HG03558 (cell line): ENCODE measurements at regions not wholly inside any gene's neighbourhood (a gene's known extent, or its start where the extent isn't known, plus 50 kb on each side); places are given as distances from the start of the nearest gene placed in this dataset.
A peak's percentile ranks its signal among the peaks of the same experiment; 100 is the strongest.

Experiments
- ATAC-seq: cut with Tn5 transposase; IDR thresholded peaks from one replicate; pipeline ENCODE4 v1.9.1; 2021; ENCODE audit warnings: moderate number of reproducible peaks; ENCODE audit not compliant: unreplicated experiment; ENCODE audit errors: extremely low read depth

GRCh38 chr2:34320056-34320455, 721.0 kb upstream of the FAM98A start:
- ATAC-seq = no peak

GRCh38 chr2:34317797-34318196, 718.7 kb upstream of the FAM98A start:
- no peak for ATAC-seq

GRCh38 chr2:34316788-34317187, 717.7 kb upstream of the FAM98A start:
- ATAC-seq = no peak

GRCh38 chr2:34311816-34312215, 712.7 kb upstream of the FAM98A start:
- no peak for ATAC-seq

- no peak for ATAC-seq
These were observed 709.0 kb upstream of the FAM98A start for GRCh38 chr2:34308140-34308539.

DNA sequence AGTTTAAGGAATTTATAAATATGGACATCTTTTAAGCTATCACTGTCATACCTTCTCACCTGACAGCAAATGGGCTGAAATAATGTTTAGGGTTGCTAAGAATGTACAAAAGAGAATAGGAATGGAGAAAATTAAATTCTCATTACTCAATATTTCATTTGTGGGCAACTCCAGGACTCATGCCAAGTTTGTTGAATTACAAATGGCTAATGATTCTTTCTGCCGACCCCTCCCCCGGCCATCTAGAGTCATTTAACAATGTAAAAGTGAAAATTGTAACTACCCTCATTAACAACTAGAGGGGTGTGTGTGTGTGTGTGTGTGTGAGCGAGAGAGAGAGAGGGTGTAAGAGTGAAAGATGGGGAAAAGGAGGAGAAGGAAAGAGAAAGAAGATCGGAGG, 708.5 kb upstream of the FAM98A start:
- ATAC-seq = no peak

- ATAC-seq = no peak
These were observed 707.6 kb upstream of the FAM98A start for GRCh38 chr2:34306745-34307144.

DNA sequence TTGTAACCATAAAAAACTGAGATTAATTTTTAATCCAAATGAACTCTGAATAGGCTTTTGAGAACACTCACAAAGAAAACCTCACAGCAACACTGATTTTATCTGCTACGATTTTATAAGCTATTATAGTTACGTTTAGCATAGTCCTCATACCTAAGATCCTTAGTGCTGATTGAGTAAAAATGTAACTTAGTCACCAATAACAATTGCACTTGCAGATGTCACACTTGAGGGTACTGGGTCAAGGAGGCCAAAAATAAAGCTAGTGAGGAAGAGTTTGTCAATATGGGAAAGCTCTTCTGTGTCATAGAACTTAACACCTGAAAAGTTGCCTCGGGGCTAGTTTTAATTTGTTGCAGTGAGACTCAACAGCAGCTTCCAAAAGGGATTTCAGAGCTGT, 706.5 kb upstream of the FAM98A start:
- ATAC-seq = no peak

DNA sequence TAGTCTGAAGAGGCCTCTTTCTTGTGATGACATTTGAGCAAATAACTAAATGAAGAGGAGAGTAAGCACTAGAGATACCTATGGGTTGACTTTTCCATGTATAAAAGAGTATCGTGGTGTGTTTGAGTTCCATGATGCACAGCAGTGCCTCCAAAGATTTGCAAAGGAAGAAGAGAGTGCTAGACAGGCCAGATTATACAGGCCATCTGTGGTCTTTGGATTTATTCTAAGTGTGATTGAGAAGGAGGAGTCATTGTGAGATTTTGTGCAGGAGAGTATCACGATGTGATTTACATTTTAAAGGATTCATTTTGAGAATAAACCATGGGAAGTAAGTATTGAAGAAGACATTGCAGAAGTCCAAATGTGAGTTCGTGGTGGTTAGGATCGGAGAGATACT, 695.9 kb upstream of the FAM98A start:
- no peak for ATAC-seq

- no peak for ATAC-seq
These were observed 692.0 kb upstream of the FAM98A start for GRCh38 chr2:34291076-34291475.

DNA sequence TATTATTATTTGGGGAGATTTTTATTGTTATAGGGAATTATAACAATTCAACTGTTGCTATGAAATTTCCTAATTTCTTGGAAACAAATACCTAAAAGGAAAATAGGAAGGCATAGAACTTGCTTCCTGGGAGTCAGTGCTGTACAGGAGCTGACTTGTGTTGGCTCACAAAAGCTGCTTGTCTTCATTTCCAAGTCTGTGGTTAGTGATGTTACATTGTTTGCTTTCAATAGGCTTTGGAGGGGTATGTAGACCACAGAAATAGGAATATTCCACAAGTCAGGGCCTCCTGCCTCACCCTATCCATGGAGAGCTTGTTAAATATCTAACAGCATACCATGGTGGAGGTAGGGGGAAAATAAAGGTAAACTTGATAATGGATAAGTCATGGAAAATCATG, 688.9 kb upstream of the FAM98A start:
- no peak for ATAC-seq

DNA sequence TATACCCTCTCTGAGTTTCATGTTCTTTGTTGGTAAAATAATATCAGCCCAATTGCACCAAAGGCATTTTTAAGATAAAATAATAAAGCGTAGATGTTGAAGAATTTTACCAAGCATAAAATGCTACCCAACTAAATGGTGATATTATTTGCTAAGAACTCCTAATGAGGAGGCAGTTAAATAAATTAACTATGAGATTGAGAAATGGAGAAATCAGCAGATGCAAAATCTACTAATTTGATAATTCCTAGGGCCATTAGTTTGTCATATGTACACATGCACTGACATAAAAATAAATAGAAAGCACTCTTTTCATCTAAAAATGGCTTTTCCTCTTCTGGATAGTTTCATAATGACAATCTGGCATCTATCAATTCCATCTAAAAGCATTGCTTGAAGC, 681.5 kb upstream of the FAM98A start:
- no peak for ATAC-seq

DNA sequence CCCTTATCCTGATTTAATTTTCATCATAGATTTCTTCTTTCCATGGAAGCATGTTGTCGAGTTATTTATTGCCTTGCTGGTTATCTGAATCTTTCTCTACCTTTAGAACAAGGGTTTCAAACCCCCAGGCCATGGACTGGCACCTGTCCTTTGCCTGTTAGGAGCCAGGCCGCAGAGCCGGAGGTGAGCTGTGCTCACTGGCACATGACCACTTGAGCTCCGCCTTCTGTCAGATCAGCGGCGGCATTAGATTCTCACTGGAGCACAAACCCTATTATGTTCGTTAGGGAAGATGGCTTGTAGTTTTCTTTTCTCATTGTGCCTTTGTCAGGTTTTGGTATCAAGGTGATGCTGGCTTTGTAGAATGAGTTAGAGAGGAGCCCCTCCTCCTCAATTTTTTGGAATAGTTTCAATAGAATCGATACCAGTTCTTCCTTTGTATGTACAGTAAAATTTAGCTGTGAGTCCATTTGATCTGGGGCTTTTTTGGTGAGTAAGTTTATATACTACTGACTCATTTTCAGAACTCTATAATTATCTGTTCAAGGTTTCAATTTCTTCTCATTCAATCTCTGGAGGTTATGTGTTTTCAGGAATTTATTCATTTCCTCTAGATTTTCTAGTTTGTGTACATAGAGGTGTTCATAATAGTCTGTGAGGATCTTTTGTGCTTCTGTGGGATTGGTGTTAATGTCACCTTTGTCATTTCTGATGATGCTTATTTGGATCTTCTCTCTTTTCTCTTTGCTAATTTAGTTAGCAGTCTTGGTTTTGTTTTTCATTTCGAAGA, 668.0 kb upstream of the FAM98A start:
- peak; percentile 82 for ATAC-seq

- ATAC-seq = no peak
These were observed 662.6 kb upstream of the FAM98A start for GRCh38 chr2:34261701-34262100.

DNA sequence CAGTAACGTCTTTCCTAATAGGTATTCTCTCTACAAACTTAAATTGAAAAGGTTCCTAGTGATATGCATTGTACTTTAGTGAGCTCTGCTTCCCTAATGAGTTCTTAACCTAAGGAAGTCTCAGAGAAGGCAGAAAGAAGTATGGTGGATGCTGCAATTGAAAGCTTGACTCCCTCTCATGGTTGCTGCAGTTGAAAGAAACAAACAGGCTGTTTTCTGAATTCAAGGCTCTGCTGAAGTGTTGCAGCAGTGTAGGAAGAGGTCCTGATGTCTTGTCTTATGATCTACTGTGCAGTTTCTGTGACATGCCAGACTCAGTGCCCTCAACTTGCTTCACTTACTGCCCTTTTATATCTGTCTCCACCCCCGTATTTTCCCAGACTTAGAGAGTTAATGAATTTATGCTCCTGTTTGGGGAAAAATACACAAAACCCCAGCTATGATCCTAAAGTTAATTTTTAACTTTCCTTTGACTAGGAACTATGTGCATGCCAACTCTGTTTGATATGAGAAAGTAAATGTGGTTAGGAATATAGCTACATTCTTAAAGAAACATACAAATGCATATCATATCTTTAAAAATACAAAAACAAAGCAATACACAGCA, 655.3 kb upstream of the FAM98A start:
- ATAC-seq = no peak

- no peak for ATAC-seq
These were observed 653.0 kb upstream of the FAM98A start for GRCh38 chr2:34252111-34252510.

GRCh38 chr2:34251578-34251977, 652.5 kb upstream of the FAM98A start:
- ATAC-seq = no peak

GRCh38 chr2:34244195-34244594, 645.1 kb upstream of the FAM98A start:
- no peak for ATAC-seq

GRCh38 chr2:34242763-34243123, 643.6 kb upstream of the FAM98A start:
- ATAC-seq = no peak

DNA sequence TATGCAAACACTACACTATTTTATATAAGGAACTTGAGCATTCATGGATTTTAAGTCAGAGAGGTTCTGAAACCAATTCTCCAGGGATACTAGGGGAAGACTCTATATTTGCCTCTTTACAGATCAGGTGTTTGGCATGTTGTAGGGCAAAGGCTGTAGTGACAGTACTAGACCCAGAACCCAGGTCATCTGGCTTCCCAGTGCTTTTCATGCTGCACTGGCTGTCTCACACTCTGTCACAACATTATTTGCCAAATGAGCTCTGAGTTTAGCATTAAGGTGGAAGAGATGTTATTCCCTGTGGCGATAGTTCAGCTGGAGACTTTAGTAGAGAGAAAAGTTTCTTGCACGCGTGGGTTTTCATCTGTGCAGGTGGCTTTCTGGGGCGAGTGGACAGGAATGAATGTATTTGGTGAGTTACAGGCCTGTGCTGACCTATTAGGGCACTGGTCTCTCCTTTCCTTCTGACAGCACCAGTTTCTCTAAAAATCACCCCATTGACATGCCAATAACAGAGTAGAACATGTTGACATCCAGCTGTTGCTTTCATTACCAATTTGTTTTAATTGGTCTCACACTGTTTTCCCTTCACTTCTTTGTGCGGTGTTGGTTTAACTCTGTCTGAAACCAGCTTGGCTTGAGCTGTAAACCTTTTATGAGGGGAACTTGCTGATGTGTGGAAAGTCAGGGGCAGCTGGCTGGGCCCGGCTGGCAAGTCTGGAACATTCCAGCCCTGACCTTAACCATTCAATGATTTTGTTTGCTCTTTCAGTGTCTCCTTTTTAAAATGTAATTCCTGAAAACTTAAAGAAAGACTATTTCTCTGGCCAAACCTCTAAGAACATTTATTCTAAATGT, 643.0 kb upstream of the FAM98A start:
- ATAC-seq = no peak

DNA sequence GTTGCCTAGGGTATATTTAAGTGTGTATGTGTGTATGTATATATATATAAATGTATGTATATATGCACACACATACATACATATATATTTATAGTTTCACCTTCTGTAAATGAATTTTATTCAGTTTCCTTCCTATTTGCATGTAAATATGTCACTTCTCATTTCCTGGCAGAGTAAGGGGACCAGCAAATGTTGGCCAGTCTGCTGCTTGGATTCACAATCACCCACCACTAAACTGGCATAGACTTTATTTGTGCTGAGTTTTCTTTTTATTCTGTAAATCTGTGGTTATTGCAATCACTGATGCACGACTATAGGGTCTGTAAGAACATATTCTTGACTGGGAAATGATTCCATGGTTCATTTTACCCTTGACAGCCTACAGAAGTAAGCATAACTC, 640.4 kb upstream of the FAM98A start:
- ATAC-seq = no peak
